Trophoblast cell (in vitro differentiated cells and primary cell): ENCODE measurements at regions not wholly inside any gene's neighbourhood (a gene's known extent, or its start where the extent isn't known, plus 50 kb on each side); places are given as distances from the start of the nearest gene placed in this dataset.
A peak's percentile ranks its signal among the peaks of the same experiment; 100 is the strongest.
"Not testable (repeated sequence)": the region's sequence is repeated elsewhere in the genome, so short reads cannot be mapped to it uniquely, and the experiment has no call there.

Experiments
- DNase-seq, 2 donors: peaks; one replicate each; pipeline ENCODE4 v3.0.0-alpha.2; 2016
- H2AFZ ChIP-seq: 2 replicates; pipeline ENCODE4 v1.6.1; 2013; ENCODE audit warnings: low read length, moderate library complexity, mild to moderate bottlenecking; ENCODE audit not compliant: insufficient read depth, poor library complexity
- H2AK5ac ChIP-seq: 2 replicates; pipeline ENCODE4 v1.6.1; 2013; ENCODE audit warnings: mild to moderate bottlenecking, low read length
- H2BK120ac ChIP-seq: 2 replicates; pipeline ENCODE4 v1.6.1; 2013; ENCODE audit warnings: low read length, mild to moderate bottlenecking, moderate library complexity; ENCODE audit not compliant: insufficient read depth, poor library complexity
- H2BK12ac ChIP-seq: 2 replicates; pipeline ENCODE4 v1.6.1; 2013; ENCODE audit warnings: mild to moderate bottlenecking, low read length, moderate library complexity
- H2BK5ac ChIP-seq: 2 replicates; pipeline ENCODE4 v1.6.1; 2013; ENCODE audit warnings: low read length, low read depth, moderate library complexity, mild to moderate bottlenecking; ENCODE audit not compliant: poor library complexity
- H3K14ac ChIP-seq: 2 replicates; pipeline ENCODE4 v1.6.1; 2013; ENCODE audit warnings: mild to moderate bottlenecking, low read length
- H3K18ac ChIP-seq: 2 replicates; pipeline ENCODE4 v1.6.1; 2013; ENCODE audit warnings: mild to moderate bottlenecking, low read length
- H3K23ac ChIP-seq: 2 replicates; pipeline ENCODE4 v1.6.1; 2013; ENCODE audit warnings: low read length
- H3K27ac ChIP-seq: 2 replicates; pipeline ENCODE4 v1.5.1; 2013; ENCODE audit warnings: low read depth, mild to moderate bottlenecking, inconsistent platforms, low read length, moderate library complexity
- H3K27me3 ChIP-seq: 2 replicates; pipeline ENCODE4 v1.6.1; 2013; ENCODE audit warnings: inconsistent platforms, mild to moderate bottlenecking, low read length, moderate library complexity; ENCODE audit not compliant: insufficient read depth
- H3K36me3 ChIP-seq, 2 experiments: 1 replicate in 1 of 2; 2 replicates in 1 of 2; pipeline ENCODE4 v1.6.1; 2013; ENCODE audit warnings: low read length in 2 of 2, mild to moderate bottlenecking in 2 of 2, moderate library complexity in 1 of 2; ENCODE audit not compliant: insufficient read depth in 2 of 2, control insufficient read depth in 1 of 2
- H3K4ac ChIP-seq: 2 replicates; pipeline ENCODE4 v1.6.1; 2013; ENCODE audit warnings: low read depth, mild to moderate bottlenecking, low read length, moderate library complexity
- H3K4me1 ChIP-seq, 2 experiments: 1 replicate in 1 of 2; 2 replicates in 1 of 2; pipeline ENCODE4 v1.6.1; 2013; ENCODE audit warnings: low read length in 2 of 2, mild to moderate bottlenecking in 2 of 2, moderate library complexity in 1 of 2; ENCODE audit not compliant: insufficient read depth in 2 of 2, control insufficient read depth in 1 of 2
- H3K4me2 ChIP-seq: 2 replicates; pipeline ENCODE4 v1.6.1; 2013; ENCODE audit warnings: inconsistent platforms, mild to moderate bottlenecking, low read length, moderate library complexity
- H3K4me3 ChIP-seq: 2 replicates; pipeline ENCODE4 v1.5.1; 2013; ENCODE audit warnings: mild to moderate bottlenecking, low read depth, low read length, inconsistent platforms
- H3K79me1 ChIP-seq: one replicate; pipeline ENCODE4 v1.6.1; 2013; ENCODE audit warnings: low read length
- H3K79me2 ChIP-seq: 2 replicates; pipeline ENCODE4 v1.6.1; 2013; ENCODE audit warnings: low read length, mild to moderate bottlenecking; ENCODE audit not compliant: control insufficient read depth, insufficient read depth, poor library complexity
- H3K9ac ChIP-seq: 2 replicates; pipeline ENCODE4 v1.6.1; 2013; ENCODE audit warnings: mild to moderate bottlenecking, low read length
- H3K9me3 ChIP-seq: 2 replicates; pipeline ENCODE4 v1.6.1; 2013; ENCODE audit warnings: low read depth, mild to moderate bottlenecking, control low read depth, inconsistent platforms, low read length; ENCODE audit not compliant: insufficient read depth
- H4K12ac ChIP-seq: 2 replicates; pipeline ENCODE4 v1.6.1; 2013; ENCODE audit warnings: low read depth, mild to moderate bottlenecking, low read length, moderate library complexity
- H4K8ac ChIP-seq: 2 replicates; pipeline ENCODE4 v1.6.1; 2013; ENCODE audit warnings: low read depth, mild to moderate bottlenecking, low read length, moderate library complexity
- H4K91ac ChIP-seq: one replicate; pipeline ENCODE4 v1.6.1; 2013; ENCODE audit warnings: low read depth, mild to moderate bottlenecking, low read length, moderate library complexity
- WGBS: extraction: QIAGEN DNeasy Blood & Tissue Kit; methylation state at CpG from one replicate; pipeline ENCODE4 v1.1.7; 2013; ENCODE audit warnings: missing lambda C conversion rate; ENCODE audit not compliant: insufficient read length, insufficient coverage; ENCODE audit errors: extremely low coverage; 5-methylcytosine and 5-hydroxymethylcytosine counted together

- H4K91ac ChIP-seq = no peak overlapping the region
- H3K18ac ChIP-seq = no peak overlapping the region
- no peak overlapping the region for H2AK5ac ChIP-seq
- H2BK5ac ChIP-seq = no peak overlapping the region
- no peak overlapping the region for H3K23ac ChIP-seq
- no peaks in the 10 kb centered on the region for H3K79me2 ChIP-seq
- no CpG with 5 or more reads among the region's 5 CpGs for WGBS
- no peak overlapping the region for H2BK12ac ChIP-seq
- no peaks in the 10 kb centered on the region for H3K27me3 ChIP-seq
- no peak overlapping the region for H4K8ac ChIP-seq
- H3K27ac ChIP-seq = no peak overlapping the region
- no peak overlapping the region for H2AFZ ChIP-seq
- no peaks in the 10 kb centered on the region for H3K79me1 ChIP-seq
- no peaks in the 10 kb centered on the region for H3K36me3 ChIP-seq
- H4K12ac ChIP-seq = no peak overlapping the region
- no peaks in the 10 kb centered on the region for H3K4me1 ChIP-seq
- no peak overlapping the region for H3K4ac ChIP-seq
- H3K4me2 ChIP-seq = no peak overlapping the region
- H3K9ac ChIP-seq = no peak overlapping the region
- DNase-seq = peak in 1 of 2 donors; percentile 33
- no peak overlapping the region for H3K4me3 ChIP-seq
- H2BK120ac ChIP-seq = no peak overlapping the region
- H3K14ac ChIP-seq = no peak overlapping the region
- no peaks in the 10 kb centered on the region for H3K9me3 ChIP-seq
These were observed 342.6 kb downstream of the NSUN3 start for GRCh38 chr3:94405258-94406035.

GRCh38 chr3:94406595-94406994 is 343.7 kb downstream of the NSUN3 start:
- Histone ChIP-seq H3K4ac (no peak overlapping the region), H4K91ac (no peak overlapping the region), H2BK5ac (no peak overlapping the region), H3K18ac (no peak overlapping the region), H2AK5ac (no peak overlapping the region), H3K4me1 (no peaks in the 10 kb centered on the region), H3K79me2 (no peaks in the 10 kb centered on the region), H4K12ac (no peak overlapping the region), H2BK120ac (no peak overlapping the region), H3K36me3 (no peaks in the 10 kb centered on the region), H4K8ac (no peak overlapping the region), H2BK12ac (no peak overlapping the region), H3K14ac (no peak overlapping the region), H3K79me1 (no peaks in the 10 kb centered on the region), H3K27ac (no peak overlapping the region), H3K4me3 (no peak overlapping the region), H3K27me3 (no peaks in the 10 kb centered on the region), H3K23ac (no peak overlapping the region), H3K9me3 (no peaks in the 10 kb centered on the region), H2AFZ (no peak overlapping the region), H3K9ac (no peak overlapping the region), H3K4me2 (no peak overlapping the region)
- DNase-seq = no peak

- H2AFZ ChIP-seq, H4K8ac ChIP-seq, H3K4me2 ChIP-seq, H3K27me3 ChIP-seq, H2BK120ac ChIP-seq, H3K4me1 ChIP-seq, H3K9ac ChIP-seq, H3K4me3 ChIP-seq, DNase-seq, H4K12ac ChIP-seq, H3K36me3 ChIP-seq, H2BK12ac ChIP-seq, H3K18ac ChIP-seq, H3K27ac ChIP-seq, H3K79me2 ChIP-seq, H3K4ac ChIP-seq, H3K79me1 ChIP-seq, H2BK5ac ChIP-seq, H3K9me3 ChIP-seq, H3K23ac ChIP-seq, H2AK5ac ChIP-seq: not testable (repeated sequence)
- peak overlapping the region; percentile 34 for H3K14ac ChIP-seq
- H4K91ac ChIP-seq = peak overlapping the region; percentile 37
- WGBS = no CpG with 5 or more reads among the region's 4 CpGs
These were observed 350.1 kb downstream of the NSUN3 start for GRCh38 chr3:94412936-94413335.

GRCh38 chr3:94413336-94414108 is 350.7 kb downstream of the NSUN3 start:
- Histone ChIP-seq H3K79me1 (peaks cover 1% of the 10 kb centered on the region), H3K4ac (no peak overlapping the region), H3K23ac (no peak overlapping the region), H3K36me3 (no peaks in the 10 kb centered on the region), H3K79me2 (no peaks in the 10 kb centered on the region), H3K9me3 (peaks cover 3% of the 10 kb centered on the region), H3K4me3 (no peak overlapping the region), H2BK120ac (no peak overlapping the region), H3K4me1 (no peaks in the 10 kb centered on the region), H3K14ac (no peak overlapping the region), H4K8ac (no peak overlapping the region), H3K27me3 (no peaks in the 10 kb centered on the region), H3K4me2 (no peak overlapping the region), H3K9ac (no peak overlapping the region), H2AK5ac (no peak overlapping the region), H3K27ac (no peak overlapping the region), H2BK12ac (no peak overlapping the region), H2BK5ac (no peak overlapping the region), H2AFZ (no peak overlapping the region), H4K91ac (no peak overlapping the region), H3K18ac (no peak overlapping the region), H4K12ac (no peak overlapping the region)
- no CpG with 5 or more reads among the region's 4 CpGs for WGBS
- no peak for DNase-seq
